Cardiac fibroblast (primary cell): ENCODE measurements at regions not wholly inside any gene's neighbourhood (a gene's known extent, or its start where the extent isn't known, plus 50 kb on each side); places are given as distances from the start of the nearest gene placed in this dataset.

Source experiments
- DNase-seq, 2 donors: peaks; one replicate each; pipeline versions ENCODE4 v3.0.0 to v3.0.0-alpha.2; 2010; ENCODE audit warnings: low read depth in 2 of 2
- H3K4me3 ChIP-seq, 2 donors: replicated peaks in 1 of 2; 1 replicate in 1 of 2; 2 replicates in 1 of 2; pipeline ENCODE4 v1.5.1; 2011; ENCODE audit warnings: low read depth in 2 of 2, low read length in 2 of 2, mild to moderate bottlenecking in 2 of 2, moderate library complexity in 1 of 2
- CTCF ChIP-seq: IDR thresholded peaks from one replicate; pipeline ENCODE4 v1.5.1; 2011; ENCODE audit warnings: low read depth, mild to moderate bottlenecking, low read length, inconsistent platforms

- DNase-seq: no peak
- no peak for TF ChIP-seq CTCF
- H3K4me3 ChIP-seq: no peak overlapping the region
Observed at GRCh38 chr2:145288650-145289496, 769.0 kb upstream of the ZEB2 start.

- H3K4me3 ChIP-seq: no peak overlapping the region
- peak; percentile 6 to 37 for DNase-seq
- TF ChIP-seq CTCF: no peak
Observed at GRCh38 chr2:145287736-145288135, 767.8 kb upstream of the ZEB2 start.

GRCh38 chr2:145286716-145287275 is 766.9 kb upstream of the ZEB2 start:
- no peak for TF ChIP-seq CTCF
- no peak overlapping the region for H3K4me3 ChIP-seq
- DNase-seq: peak in 1 of 2 donors; percentile 5

- no peak for DNase-seq
- no peak for TF ChIP-seq CTCF
Observed at GRCh38 chr2:145284551-145284950, 764.6 kb upstream of the ZEB2 start.

GRCh38 chr2:145283131-145283530 is 763.2 kb upstream of the ZEB2 start:
- no peak for TF ChIP-seq CTCF
- no peak for DNase-seq
- no peak overlapping the region for H3K4me3 ChIP-seq

More at GRCh38 chr2:145284551-145284950, 764.6 kb upstream of the ZEB2 start:
- no peak overlapping the region for H3K4me3 ChIP-seq

GRCh38 chr2:145277922-145278321 is 758.0 kb upstream of the ZEB2 start:
- DNase-seq: peak in 1 of 2 donors; percentile 48
- TF ChIP-seq CTCF: no peak
- no peak overlapping the region for H3K4me3 ChIP-seq
